Testis (tissue), 2 donors: ENCODE measurements at regions not wholly inside any gene's neighbourhood (a gene's known extent, or its start where the extent isn't known, plus 50 kb on each side); places are given as distances from the start of the nearest gene placed in this dataset.

ENCODE experiments used
- POLR2A ChIP-seq: fragments of 450-650 bp; IDR thresholded peaks from one replicate; pipeline ENCODE4 v1.6.1; 2017; ENCODE audit warnings: antibody characterized with exemption, mild to moderate bottlenecking, moderate library complexity
- TF ChIP-seq, protein P1 (sequence below), 3 experiments: fragments of 450-650 bp in 2 of 3; fragments of 200-600 bp in 1 of 3; sonication (generic) in 1 of 3; IDR thresholded peaks; one replicate each; pipeline ENCODE4 v1.5.1; 2016 to 2019; ENCODE audit warnings: antibody characterized with exemption in 3 of 3, mild to moderate bottlenecking in 2 of 3, moderate library complexity in 1 of 3

GRCh38 chr21:24298040-24298439 is 1309.2 kb downstream of the MRPL39 start:
- TF ChIP-seq, protein P1, sequence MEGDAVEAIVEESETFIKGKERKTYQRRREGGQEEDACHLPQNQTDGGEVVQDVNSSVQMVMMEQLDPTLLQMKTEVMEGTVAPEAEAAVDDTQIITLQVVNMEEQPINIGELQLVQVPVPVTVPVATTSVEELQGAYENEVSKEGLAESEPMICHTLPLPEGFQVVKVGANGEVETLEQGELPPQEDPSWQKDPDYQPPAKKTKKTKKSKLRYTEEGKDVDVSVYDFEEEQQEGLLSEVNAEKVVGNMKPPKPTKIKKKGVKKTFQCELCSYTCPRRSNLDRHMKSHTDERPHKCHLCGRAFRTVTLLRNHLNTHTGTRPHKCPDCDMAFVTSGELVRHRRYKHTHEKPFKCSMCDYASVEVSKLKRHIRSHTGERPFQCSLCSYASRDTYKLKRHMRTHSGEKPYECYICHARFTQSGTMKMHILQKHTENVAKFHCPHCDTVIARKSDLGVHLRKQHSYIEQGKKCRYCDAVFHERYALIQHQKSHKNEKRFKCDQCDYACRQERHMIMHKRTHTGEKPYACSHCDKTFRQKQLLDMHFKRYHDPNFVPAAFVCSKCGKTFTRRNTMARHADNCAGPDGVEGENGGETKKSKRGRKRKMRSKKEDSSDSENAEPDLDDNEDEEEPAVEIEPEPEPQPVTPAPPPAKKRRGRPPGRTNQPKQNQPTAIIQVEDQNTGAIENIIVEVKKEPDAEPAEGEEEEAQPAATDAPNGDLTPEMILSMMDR (IDR thresholded peaks at IDR 0.05) = no peak
- no peak for TF ChIP-seq POLR2A
